A673 (cell line): ENCODE measurements at regions not wholly inside any gene's neighbourhood (a gene's known extent, or its start where the extent isn't known, plus 50 kb on each side); places are given as distances from the start of the nearest gene placed in this dataset.

Source experiments
- BruUV-seq: library from RNA; stranded (reverse); fragments of 400-500 nt; replicated peaks from 2 replicates; lab custom pipeline; 2021; lab: Mats Ljungman, UMichigan
- CTCF ChIA-PET: fragments of 300-600 bp; sonication (Branson Sonifier 250); formaldehyde crosslinking; loops from one replicate; lab custom pipeline; 2022; ENCODE audit warnings: antibody characterized with exemption; lab: Charles Lee
- POLR2A ChIA-PET: fragments of 300-600 bp; sonication (Branson Sonifier 250); formaldehyde crosslinking; loops from one replicate; lab custom pipeline; 2022; ENCODE audit warnings: antibody characterized with exemption; ENCODE audit not compliant: low non-redundant PET; lab: Charles Lee
- DNase-seq: peaks from one replicate; pipeline ENCODE4 v3.0.0-alpha.2; 2015; ENCODE audit warnings: low spot score
- H3K27ac ChIP-seq: fragments of 200-600 bp; sonication (generic); 2 replicates; pipeline ENCODE4 v1.5.1; 2016; ENCODE audit warnings: mixed run types, low read depth, mild to moderate bottlenecking, mixed read lengths, antibody characterized with exemption, low read length; ENCODE audit not compliant: poor library complexity, severe bottlenecking
- H3K27me3 ChIP-seq: fragments of 200-600 bp; sonication (generic); replicated peaks from 2 replicates; pipeline ENCODE4 v1.6.1; 2017; ENCODE audit warnings: mixed run types, low read depth, mild to moderate bottlenecking, mixed read lengths, antibody characterized with exemption, low read length; ENCODE audit not compliant: insufficient read depth, poor library complexity
- H3K36me3 ChIP-seq: fragments of 200-600 bp; sonication (generic); 2 replicates; pipeline ENCODE4 v1.6.1; 2016; ENCODE audit warnings: mixed run types, mild to moderate bottlenecking, mixed read lengths, antibody characterized with exemption, low read length; ENCODE audit not compliant: insufficient read depth, poor library complexity, severe bottlenecking
- H3K4me1 ChIP-seq: fragments of 200-600 bp; sonication (generic); 2 replicates; pipeline ENCODE4 v1.6.1; 2017; ENCODE audit warnings: mixed run types, mild to moderate bottlenecking, mixed read lengths, antibody characterized with exemption, low read length; ENCODE audit not compliant: insufficient read depth, poor library complexity, severe bottlenecking
- H3K4me3 ChIP-seq: fragments of 200-600 bp; sonication (generic); 2 replicates; pipeline ENCODE4 v1.5.1; 2016; ENCODE audit warnings: low read depth, mixed run types, mild to moderate bottlenecking, mixed read lengths, low read length; ENCODE audit not compliant: poor library complexity, severe bottlenecking
- H3K9me3 ChIP-seq: fragments of 200-600 bp; sonication (generic); 2 replicates; pipeline ENCODE4 v1.6.1; 2016; ENCODE audit warnings: mixed run types, low read depth, mild to moderate bottlenecking, mixed read lengths, antibody characterized with exemption, low read length; ENCODE audit not compliant: poor library complexity, severe bottlenecking
- EZH2 ChIP-seq: fragments of 200-600 bp; sonication (generic); IDR thresholded peaks from 2 replicates; pipeline ENCODE4 v1.6.1; 2017; ENCODE audit warnings: borderline replicate concordance, low read depth, mild to moderate bottlenecking, mixed read lengths, antibody characterized with exemption, low read length; ENCODE audit not compliant: poor library complexity, severe bottlenecking
- intact Hi-C: fragments of 100-400 bp; cut with micrococcal nuclease; formaldehyde crosslinking; loops from one replicate; pipeline ENCODE4 v1.10.0; 2022; ENCODE audit not compliant: unreplicated experiment
- TF ChIP-seq, protein P1 (sequence below): fragments of 300-800, 200-600 bp; sonication (generic); conservative IDR thresholded peaks from 2 replicates; pipeline ENCODE4 v1.5.1; 2017; ENCODE audit warnings: low read depth, mild to moderate bottlenecking, antibody characterized with exemption, low read length, moderate library complexity, mixed read lengths

GRCh38 chr10:100632027-100632426 lies 96.3 kb downstream of the HIF1AN start:
- no peaks in the 10 kb centered on the region for H3K9me3 ChIP-seq
- no TSS peak for BruUV-seq
- DNase-seq = no peak
- no peaks in the 10 kb centered on the region for H3K27me3 ChIP-seq
- intact Hi-C loops = no loop called here
- no peak overlapping the region for H3K4me3 ChIP-seq
- TF ChIP-seq EZH2 = no peak
- TF ChIP-seq, protein P1, sequence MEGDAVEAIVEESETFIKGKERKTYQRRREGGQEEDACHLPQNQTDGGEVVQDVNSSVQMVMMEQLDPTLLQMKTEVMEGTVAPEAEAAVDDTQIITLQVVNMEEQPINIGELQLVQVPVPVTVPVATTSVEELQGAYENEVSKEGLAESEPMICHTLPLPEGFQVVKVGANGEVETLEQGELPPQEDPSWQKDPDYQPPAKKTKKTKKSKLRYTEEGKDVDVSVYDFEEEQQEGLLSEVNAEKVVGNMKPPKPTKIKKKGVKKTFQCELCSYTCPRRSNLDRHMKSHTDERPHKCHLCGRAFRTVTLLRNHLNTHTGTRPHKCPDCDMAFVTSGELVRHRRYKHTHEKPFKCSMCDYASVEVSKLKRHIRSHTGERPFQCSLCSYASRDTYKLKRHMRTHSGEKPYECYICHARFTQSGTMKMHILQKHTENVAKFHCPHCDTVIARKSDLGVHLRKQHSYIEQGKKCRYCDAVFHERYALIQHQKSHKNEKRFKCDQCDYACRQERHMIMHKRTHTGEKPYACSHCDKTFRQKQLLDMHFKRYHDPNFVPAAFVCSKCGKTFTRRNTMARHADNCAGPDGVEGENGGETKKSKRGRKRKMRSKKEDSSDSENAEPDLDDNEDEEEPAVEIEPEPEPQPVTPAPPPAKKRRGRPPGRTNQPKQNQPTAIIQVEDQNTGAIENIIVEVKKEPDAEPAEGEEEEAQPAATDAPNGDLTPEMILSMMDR = no peak
- no peaks in the 10 kb centered on the region for H3K36me3 ChIP-seq
- no peaks in the 10 kb centered on the region for H3K4me1 ChIP-seq
- ChIA-PET CTCF (no interaction called here), POLR2A (no interaction called here)
- H3K27ac ChIP-seq = no peak overlapping the region

DNA sequence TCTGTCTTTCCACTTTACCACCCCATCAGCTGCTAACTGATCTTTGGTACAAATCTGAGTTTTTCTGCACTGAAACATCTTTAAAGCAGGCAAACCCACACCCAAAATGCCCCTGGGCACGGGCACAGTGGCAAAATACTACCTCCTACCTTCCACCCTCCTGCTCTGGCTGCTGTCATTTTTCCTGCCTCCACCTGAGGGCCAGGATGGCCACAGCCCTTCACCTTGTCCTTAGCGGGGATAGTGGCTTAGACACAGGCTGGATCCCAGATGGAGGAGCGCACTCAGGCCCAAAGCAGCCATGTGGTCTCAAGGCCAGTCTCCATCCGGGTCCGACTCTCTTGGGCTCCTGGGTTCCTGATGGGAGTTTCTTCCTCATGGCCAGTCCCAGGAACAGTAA lies 98.3 kb downstream of the HIF1AN start:
- H3K4me3 ChIP-seq = no peak overlapping the region

GRCh38 chr10:100636848-100637553 lies 101.3 kb downstream of the HIF1AN start:
- Histone ChIP-seq H3K36me3 (no peaks in the 10 kb centered on the region), H3K4me3 (no peak overlapping the region), H3K9me3 (no peaks in the 10 kb centered on the region), H3K27ac (no peak overlapping the region), H3K4me1 (no peaks in the 10 kb centered on the region), H3K27me3 (peaks cover 12% of the 10 kb centered on the region)
- TF ChIP-seq, protein P1 = no peak
- no peak for TF ChIP-seq EZH2
- DNase-seq = no peak
- intact Hi-C loops = no loop called here
- no TSS peak for BruUV-seq
- CTCF ChIA-PET = no interaction called here
- POLR2A ChIA-PET = no interaction called here

More for the DNA sequence above, 98.3 kb downstream of the HIF1AN start:
- POLR2A ChIA-PET = interaction anchor here (0.6 kb wide), 1 partner anchor 99 kb away, joined by 3 read pairs; the partner anchor contains the start of gene HIF1AN
- no peaks in the 10 kb centered on the region for H3K27me3 ChIP-seq
- H3K36me3 ChIP-seq = no peaks in the 10 kb centered on the region
- DNase-seq = no peak
- H3K27ac ChIP-seq = no peak overlapping the region
- H3K4me1 ChIP-seq = no peaks in the 10 kb centered on the region
- H3K9me3 ChIP-seq = no peaks in the 10 kb centered on the region
- no TSS peak for BruUV-seq
- no peak for TF ChIP-seq EZH2
- TF ChIP-seq, protein P1 = no peak
- intact Hi-C loops = no loop called here
- CTCF ChIA-PET = no interaction called here
